ENCODE measurements at regions not wholly inside any gene's neighbourhood (a gene's known extent, or its start where the extent isn't known, plus 50 kb on each side); places are given as distances from the start of the nearest gene placed in this dataset.
"Not testable (repeated sequence)": the region's sequence is repeated elsewhere in the genome, so short reads cannot be mapped to it uniquely, and the experiment has no call there.

GRCh38 chr6:142016666-142017065 is 116.1 kb upstream of the GJE1 start:
- not testable (repeated sequence) for DNase-seq (ENCODE audit: low read depth, low spot score)

- peak; percentile 36 for DNase-seq (ENCODE audit: low read depth, low spot score)
Observed at GRCh38 chr6:142015463-142015862, 117.3 kb upstream of the GJE1 start.

- peak; percentile 71 for DNase-seq (ENCODE audit: low read depth, low spot score)
Observed at GRCh38 chr6:142015011-142015410, 117.7 kb upstream of the GJE1 start.

- DNase-seq (ENCODE audit: low read depth, low spot score) = peak; percentile 43
Observed at GRCh38 chr6:142014515-142014914, 118.2 kb upstream of the GJE1 start.

- no peak for DNase-seq (ENCODE audit: low read depth, low spot score)
Observed at GRCh38 chr6:142013875-142014495, 118.7 kb upstream of the GJE1 start.

- DNase-seq (ENCODE audit: low read depth, low spot score) = no peak
Observed at GRCh38 chr6:142013287-142013686, 119.4 kb upstream of the GJE1 start.

GRCh38 chr6:142011775-142012174 is 121.0 kb upstream of the GJE1 start:
- DNase-seq (ENCODE audit: low read depth, low spot score) = no peak

GRCh38 chr6:142011156-142011555 is 121.6 kb upstream of the GJE1 start:
- DNase-seq (ENCODE audit: low read depth, low spot score) = no peak

- DNase-seq (ENCODE audit: low read depth, low spot score) = no peak
Observed at GRCh38 chr6:142009647-142010046, 123.1 kb upstream of the GJE1 start.

GRCh38 chr6:142008781-142009180 is 123.9 kb upstream of the GJE1 start:
- no peak for DNase-seq (ENCODE audit: low read depth, low spot score)

- DNase-seq (ENCODE audit: low read depth, low spot score) = no peak
Observed at GRCh38 chr6:142008016-142008735, 124.5 kb upstream of the GJE1 start.

- DNase-seq (ENCODE audit: low read depth, low spot score) = no peak
Observed at GRCh38 chr6:142005021-142005420, 127.7 kb upstream of the GJE1 start.

- no peak for DNase-seq (ENCODE audit: low read depth, low spot score)
Observed at GRCh38 chr6:142002825-142003405, 129.8 kb upstream of the GJE1 start.

- DNase-seq (ENCODE audit: low read depth, low spot score) = no peak
Observed at GRCh38 chr6:141996823-141997222, 135.9 kb upstream of the GJE1 start.

GRCh38 chr6:141992109-141992508 is 140.6 kb upstream of the GJE1 start:
- DNase-seq (ENCODE audit: low read depth, low spot score) = no peak

- DNase-seq (ENCODE audit: low read depth, low spot score) = no peak
Observed at GRCh38 chr6:141990840-141991239, 141.9 kb upstream of the GJE1 start.

GRCh38 chr6:141989706-141989959 is 143.1 kb upstream of the GJE1 start:
- no peak for DNase-seq (ENCODE audit: low read depth, low spot score)

- peak; percentile 63 for DNase-seq (ENCODE audit: low read depth, low spot score)
Observed at GRCh38 chr6:141988954-141989705, 143.6 kb upstream of the GJE1 start.

- no peak for DNase-seq (ENCODE audit: low read depth, low spot score)
Observed at GRCh38 chr6:141988327-141988726, 144.4 kb upstream of the GJE1 start.

GRCh38 chr6:141986457-141986856 is 146.3 kb upstream of the GJE1 start:
- DNase-seq (ENCODE audit: low read depth, low spot score) = peak; percentile 5

- no peak for DNase-seq (ENCODE audit: low read depth, low spot score)
Observed at GRCh38 chr6:141981190-141981589, 151.5 kb upstream of the GJE1 start.

- no peak for DNase-seq (ENCODE audit: low read depth, low spot score)
Observed at GRCh38 chr6:141977782-141978181, 154.9 kb upstream of the GJE1 start.

GRCh38 chr6:141976994-141977393 is 155.7 kb upstream of the GJE1 start:
- DNase-seq (ENCODE audit: low read depth, low spot score) = no peak

All from ELF-1 (cell line).